Caco-2 (cell line): ENCODE measurements at regions not wholly inside any gene's neighbourhood (a gene's known extent, or its start where the extent isn't known, plus 50 kb on each side); places are given as distances from the start of the nearest gene placed in this dataset.

Source experiments
- BruUV-seq: library from RNA; stranded (reverse); fragments of 400-500 nt; replicated peaks from 2 replicates; lab custom pipeline; 2021; lab: Mats Ljungman, UMichigan
- CTCF ChIA-PET: fragments of 300-600 bp; sonication (Branson Sonifier 250); formaldehyde crosslinking; loops from one replicate; lab custom pipeline; 2022; ENCODE audit warnings: antibody characterized with exemption; lab: Charles Lee
- POLR2A ChIA-PET: fragments of 300-600 bp; sonication (Branson Sonifier 250); formaldehyde crosslinking; loops from one replicate; lab custom pipeline; 2022; ENCODE audit warnings: antibody characterized with exemption; lab: Charles Lee
- DNase-seq, 2 experiments: peaks; one replicate each; pipeline versions ENCODE4 v3.0.0 to v3.0.0-alpha.2; 2020 to 2022
- H3K27me3 ChIP-seq: replicated peaks from 2 replicates; pipeline ENCODE4 v1.6.0; 2011; ENCODE audit warnings: low read length; ENCODE audit not compliant: control insufficient read depth, insufficient read depth
- H3K36me3 ChIP-seq: 2 replicates; pipeline ENCODE4 v1.5.1; 2011; ENCODE audit warnings: low read length; ENCODE audit not compliant: control insufficient read depth, insufficient read depth
- H3K4me1 ChIP-seq: fragments of 250-450 bp; sonication (Bioruptor Pico); 2 replicates; pipeline ENCODE4 v1.5.1; 2020; ENCODE audit warnings: mild to moderate bottlenecking
- H3K4me3 ChIP-seq: 2 replicates; pipeline ENCODE4 v1.5.1; 2011; ENCODE audit warnings: low read depth, mild to moderate bottlenecking, control low read depth, low read length
- H3K9me3 ChIP-seq: fragments of 250-450 bp; sonication (Bioruptor Pico); 2 replicates; pipeline ENCODE4 v1.5.1; 2020; ENCODE audit warnings: mild to moderate bottlenecking, moderate library complexity
- H3K27ac Mint-ChIP-seq: one replicate; pipeline ENCODE4 v1.8.0; 2022; ENCODE audit warnings: mixed read lengths; ENCODE audit not compliant: unreplicated experiment
- H3K27me3 Mint-ChIP-seq: one replicate; pipeline ENCODE4 v1.8.0; 2022; ENCODE audit warnings: mixed read lengths; ENCODE audit not compliant: insufficient read depth, unreplicated experiment
- H3K36me3 Mint-ChIP-seq: one replicate; pipeline ENCODE4 v1.8.0; 2022; ENCODE audit warnings: mild to moderate bottlenecking, mixed read lengths; ENCODE audit not compliant: insufficient read depth, unreplicated experiment
- H3K4me1 Mint-ChIP-seq: one replicate; pipeline ENCODE4 v1.8.0; 2022; ENCODE audit warnings: low read depth, mixed read lengths; ENCODE audit not compliant: unreplicated experiment
- H3K4me3 Mint-ChIP-seq: one replicate; pipeline ENCODE4 v1.8.0; 2022; ENCODE audit warnings: mild to moderate bottlenecking, moderate library complexity, mixed read lengths; ENCODE audit not compliant: unreplicated experiment
- H3K9me3 Mint-ChIP-seq: one replicate; pipeline ENCODE4 v1.8.0; 2022; ENCODE audit warnings: mixed read lengths; ENCODE audit not compliant: unreplicated experiment
- CTCF ChIP-seq, 2 experiments: fragments of 200-600 bp in 1 of 2; IDR thresholded peaks; 1 replicate in 1 of 2; 2 replicates in 1 of 2; pipeline versions ENCODE4 v1.5.1 to v1.8.0; 2011 to 2022; ENCODE audit warnings: antibody characterized with exemption in 1 of 2, control low read depth in 1 of 2, inconsistent platforms in 1 of 2, low read depth in 1 of 2, low read length in 1 of 2, mild to moderate bottlenecking in 1 of 2, moderate library complexity in 1 of 2; ENCODE audit not compliant: insufficient read depth in 1 of 2, severe bottlenecking in 1 of 2, unreplicated experiment in 1 of 2
- intact Hi-C: fragments of 100-400 bp; cut with micrococcal nuclease; formaldehyde crosslinking; loops from one replicate; pipeline ENCODE4 v1.10.0; 2022; ENCODE audit not compliant: unreplicated experiment

- H3K4me1 ChIP-seq, result no peaks in the 10 kb centered on the region
- no peak overlapping the region for H3K27ac Mint-ChIP-seq
- no peaks in the 10 kb centered on the region for H3K36me3 ChIP-seq
- BruUV-seq, result no TSS peak
- peaks cover 6% of the 10 kb centered on the region for H3K27me3 Mint-ChIP-seq
- H3K27me3 ChIP-seq, result no peaks in the 10 kb centered on the region
- CTCF ChIA-PET, result no interaction called here
- no peak overlapping the region for H3K4me3 ChIP-seq
- H3K9me3 Mint-ChIP-seq, result no peaks in the 10 kb centered on the region
- no peak overlapping the region for H3K4me3 Mint-ChIP-seq
- intact Hi-C loops, result no loop called here
- POLR2A ChIA-PET, result no interaction called here
- H3K36me3 Mint-ChIP-seq, result no peaks in the 10 kb centered on the region
- no peak for DNase-seq
- no peak for TF ChIP-seq CTCF (IDR thresholded peaks at IDR 0.05; ENCODE audit: insufficient read depth in 1 of 2, low read depth in 1 of 2, low read length in 1 of 2, severe bottlenecking in 1 of 2, unreplicated experiment in 1 of 2)
- no peaks in the 10 kb centered on the region for H3K4me1 Mint-ChIP-seq
- no peaks in the 10 kb centered on the region for H3K9me3 ChIP-seq
Measured at GRCh38 chr3:80051602-80051962, 283.8 kb upstream of the ROBO1 start.

GRCh38 chr3:80050826-80051601 is 283.2 kb upstream of the ROBO1 start:
- Histone ChIP-seq H3K4me1 (no peaks in the 10 kb centered on the region), H3K9me3 (no peaks in the 10 kb centered on the region), H3K4me3 (no peak overlapping the region), H3K36me3 (no peaks in the 10 kb centered on the region), H3K27me3 (no peaks in the 10 kb centered on the region)
- H3K27ac Mint-ChIP-seq, result no peak overlapping the region
- no peak for DNase-seq
- no peaks in the 10 kb centered on the region for H3K9me3 Mint-ChIP-seq
- H3K4me3 Mint-ChIP-seq, result no peak overlapping the region
- no peaks in the 10 kb centered on the region for H3K36me3 Mint-ChIP-seq
- no peak for TF ChIP-seq CTCF (IDR thresholded peaks at IDR 0.05; ENCODE audit: insufficient read depth in 1 of 2, low read depth in 1 of 2, low read length in 1 of 2, severe bottlenecking in 1 of 2, unreplicated experiment in 1 of 2)
- CTCF ChIA-PET, result no interaction called here
- POLR2A ChIA-PET, result no interaction called here
- BruUV-seq, result no TSS peak
- H3K4me1 Mint-ChIP-seq, result no peaks in the 10 kb centered on the region
- peaks cover 6% of the 10 kb centered on the region for H3K27me3 Mint-ChIP-seq
- intact Hi-C loops, result no loop called here

- H3K36me3 ChIP-seq, result no peaks in the 10 kb centered on the region
- no peak for TF ChIP-seq CTCF (IDR thresholded peaks at IDR 0.05; ENCODE audit: insufficient read depth in 1 of 2, low read depth in 1 of 2, low read length in 1 of 2, severe bottlenecking in 1 of 2, unreplicated experiment in 1 of 2)
- no peak overlapping the region for H3K4me3 Mint-ChIP-seq
- no peak overlapping the region for H3K4me3 ChIP-seq
- no peaks in the 10 kb centered on the region for H3K36me3 Mint-ChIP-seq
- no peaks in the 10 kb centered on the region for H3K27me3 Mint-ChIP-seq
- no peak for DNase-seq
- no peaks in the 10 kb centered on the region for H3K4me1 Mint-ChIP-seq
- CTCF ChIA-PET, result no interaction called here
- POLR2A ChIA-PET, result no interaction called here
- intact Hi-C loops, result no loop called here
- H3K27me3 ChIP-seq, result no peaks in the 10 kb centered on the region
- no peaks in the 10 kb centered on the region for H3K9me3 Mint-ChIP-seq
- BruUV-seq, result no TSS peak
- H3K4me1 ChIP-seq, result no peaks in the 10 kb centered on the region
- H3K9me3 ChIP-seq, result no peaks in the 10 kb centered on the region
- no peak overlapping the region for H3K27ac Mint-ChIP-seq
Measured at GRCh38 chr3:80043226-80043625, 275.4 kb upstream of the ROBO1 start.
